ENCODE measurements at regions not wholly inside any gene's neighbourhood (a gene's known extent, or its start where the extent isn't known, plus 50 kb on each side); places are given as distances from the start of the nearest gene placed in this dataset.

- Histone ChIP-seq H3K4me3 (ENCODE audit: low read length) (no peak overlapping the region), H3K27me3 (ENCODE audit: control insufficient read depth in 1 of 2, insufficient read depth in 2 of 2, low read length in 2 of 2) (no peaks in the 10 kb centered on the region), H3K36me3 (ENCODE audit: insufficient read depth, low read length) (no peaks in the 10 kb centered on the region), H3K4me1 (ENCODE audit: insufficient read depth, low read length) (no peaks in the 10 kb centered on the region), H3K9me3 (ENCODE audit: control insufficient read depth in 1 of 2, insufficient read depth in 1 of 2, low read length in 2 of 2) (peaks cover 0 to 9% of the 10 kb centered on the region in 2 experiments), H3K27ac (ENCODE audit: low read depth in 1 of 2, low read length in 2 of 2) (no peak overlapping the region)
- H3K36me3 Mint-ChIP-seq (ENCODE audit: low read depth) = no peaks in the 10 kb centered on the region
- H3K4me3 Mint-ChIP-seq = no peak overlapping the region
- no peak overlapping the region for H3K27ac Mint-ChIP-seq
- no peaks in the 10 kb centered on the region for H3K27me3 Mint-ChIP-seq
- peaks cover 5% of the 10 kb centered on the region for H3K9me3 Mint-ChIP-seq
- intact Hi-C loops (cut with DNase I, micrococcal nuclease) = no loop called here
- TF ChIP-seq CTCF (IDR thresholded peaks at IDR 0.05) = no peak
- CTCF ChIA-PET = no interaction called here
- DNase-seq (no peak), ATAC-seq (ENCODE audit: poor library complexity) (no peak)
- no peaks in the 10 kb centered on the region for H3K4me1 Mint-ChIP-seq (ENCODE audit: low read depth)
- POLR2A ChIA-PET = no interaction called here
These were observed 2130.9 kb upstream of the PCDH20 start for GRCh38 chr13:63546524-63546923.

- H3K4me3 Mint-ChIP-seq = no peak overlapping the region
- ChIA-PET CTCF (no interaction called here), POLR2A (no interaction called here)
- Histone ChIP-seq H3K4me3 (ENCODE audit: low read length) (no peak overlapping the region), H3K4me1 (ENCODE audit: insufficient read depth, low read length) (no peaks in the 10 kb centered on the region), H3K36me3 (ENCODE audit: insufficient read depth, low read length) (no peaks in the 10 kb centered on the region), H3K27ac (ENCODE audit: low read depth in 1 of 2, low read length in 2 of 2) (no peak overlapping the region), H3K27me3 (ENCODE audit: control insufficient read depth in 1 of 2, insufficient read depth in 2 of 2, low read length in 2 of 2) (no peaks in the 10 kb centered on the region), H3K9me3 (ENCODE audit: control insufficient read depth in 1 of 2, insufficient read depth in 1 of 2, low read length in 2 of 2) (peaks cover 0 to 9% of the 10 kb centered on the region in 2 experiments)
- H3K36me3 Mint-ChIP-seq (ENCODE audit: low read depth) = no peaks in the 10 kb centered on the region
- DNase-seq (no peak), ATAC-seq (ENCODE audit: poor library complexity) (no peak)
- no peak overlapping the region for H3K27ac Mint-ChIP-seq
- no peaks in the 10 kb centered on the region for H3K27me3 Mint-ChIP-seq
- no peak for TF ChIP-seq CTCF (IDR thresholded peaks at IDR 0.05)
- H3K4me1 Mint-ChIP-seq (ENCODE audit: low read depth) = no peaks in the 10 kb centered on the region
- intact Hi-C loops (cut with DNase I, micrococcal nuclease) = no loop called here
- H3K9me3 Mint-ChIP-seq = peaks cover 2% of the 10 kb centered on the region
These were observed 2127.1 kb upstream of the PCDH20 start for GRCh38 chr13:63542770-63543169.

- intact Hi-C loops (cut with DNase I, micrococcal nuclease) = loop anchor here in 1 of 2 experiments (2.0 kb wide), 1 partner anchor 29 kb away; no protein-coding TSS in a partner anchor
- POLR2A ChIA-PET = no interaction called here
- H3K36me3 Mint-ChIP-seq (ENCODE audit: low read depth) = no peaks in the 10 kb centered on the region
- no peaks in the 10 kb centered on the region for H3K36me3 ChIP-seq (ENCODE audit: insufficient read depth, low read length)
- no peaks in the 10 kb centered on the region for H3K4me1 ChIP-seq (ENCODE audit: insufficient read depth, low read length)
- H3K9me3 ChIP-seq (ENCODE audit: control insufficient read depth in 1 of 2, insufficient read depth in 1 of 2, low read length in 2 of 2) = peaks cover 0 to 9% of the 10 kb centered on the region in 2 experiments
- H3K27ac ChIP-seq (ENCODE audit: low read depth in 1 of 2, low read length in 2 of 2) = no peak overlapping the region
- ATAC-seq (ENCODE audit: poor library complexity) (no peak), DNase-seq (no peak)
- no peak overlapping the region for H3K4me3 ChIP-seq (ENCODE audit: low read length)
- TF ChIP-seq CTCF (IDR thresholded peaks at IDR 0.05) = no peak
- no peak overlapping the region for H3K27ac Mint-ChIP-seq
- H3K4me3 Mint-ChIP-seq = no peak overlapping the region
- H3K9me3 Mint-ChIP-seq = peaks cover 2% of the 10 kb centered on the region
- H3K4me1 Mint-ChIP-seq (ENCODE audit: low read depth) = no peaks in the 10 kb centered on the region
- CTCF ChIA-PET = no interaction called here
- no peaks in the 10 kb centered on the region for H3K27me3 ChIP-seq (ENCODE audit: control insufficient read depth in 1 of 2, insufficient read depth in 2 of 2, low read length in 2 of 2)
- no peaks in the 10 kb centered on the region for H3K27me3 Mint-ChIP-seq
These were observed 2125.7 kb upstream of the PCDH20 start for GRCh38 chr13:63541336-63541735.
